Esophagus muscularis mucosa (tissue), 4 donors: ENCODE measurements at regions not wholly inside any gene's neighbourhood (a gene's known extent, or its start where the extent isn't known, plus 50 kb on each side); places are given as distances from the start of the nearest gene placed in this dataset.

Experiments used
- EP300 ChIP-seq: sonication (generic); formaldehyde crosslinking; IDR thresholded peaks from one replicate; pipeline ENCODE4 v1.6.1; 2017; ENCODE audit warnings: antibody characterized with exemption
- POLR2A ChIP-seq: fragments of 450-650 bp; IDR thresholded peaks from one replicate; pipeline ENCODE4 v1.6.1; 2017; ENCODE audit warnings: antibody characterized with exemption, moderate library complexity, mild to moderate bottlenecking, low read depth
- POLR2AphosphoS5 ChIP-seq, 2 donors: sonication (generic); formaldehyde crosslinking; IDR thresholded peaks; one replicate each; pipeline ENCODE4 v1.6.1; 2017; ENCODE audit warnings: antibody characterized with exemption in 2 of 2
- TF ChIP-seq, protein P1 (sequence below), 3 experiments: fragments of 200-600 bp in 2 of 3; fragments of 450-650 bp in 1 of 3; sonication (generic) in 2 of 3; IDR thresholded peaks; one replicate each; pipeline ENCODE4 v1.5.1; 2017 to 2019; ENCODE audit warnings: antibody characterized with exemption in 3 of 3, mild to moderate bottlenecking in 2 of 3, moderate library complexity in 1 of 3

DNA sequence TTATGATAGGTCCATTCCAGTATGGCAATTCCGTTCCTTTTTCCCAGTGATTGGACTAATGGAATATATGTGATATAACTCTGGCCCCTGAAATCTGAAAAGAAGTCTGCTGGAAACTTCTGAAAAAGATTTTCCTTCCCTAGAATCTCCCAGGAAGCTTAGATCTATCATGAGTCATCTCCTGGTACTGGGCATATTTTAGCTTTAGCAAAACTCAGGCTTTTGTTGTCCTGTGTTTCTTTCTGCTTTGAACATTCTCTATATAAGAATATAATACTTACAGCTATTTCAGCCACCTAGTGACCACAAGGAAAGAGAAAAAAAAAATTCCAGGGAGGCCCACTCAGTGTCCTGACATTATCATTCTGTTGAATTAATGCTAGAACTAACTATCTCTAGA is 597.2 kb upstream of the GRIA3 start:
- no peak for TF ChIP-seq POLR2AphosphoS5 (IDR thresholded peaks at IDR 0.05)
- TF ChIP-seq, protein P1, sequence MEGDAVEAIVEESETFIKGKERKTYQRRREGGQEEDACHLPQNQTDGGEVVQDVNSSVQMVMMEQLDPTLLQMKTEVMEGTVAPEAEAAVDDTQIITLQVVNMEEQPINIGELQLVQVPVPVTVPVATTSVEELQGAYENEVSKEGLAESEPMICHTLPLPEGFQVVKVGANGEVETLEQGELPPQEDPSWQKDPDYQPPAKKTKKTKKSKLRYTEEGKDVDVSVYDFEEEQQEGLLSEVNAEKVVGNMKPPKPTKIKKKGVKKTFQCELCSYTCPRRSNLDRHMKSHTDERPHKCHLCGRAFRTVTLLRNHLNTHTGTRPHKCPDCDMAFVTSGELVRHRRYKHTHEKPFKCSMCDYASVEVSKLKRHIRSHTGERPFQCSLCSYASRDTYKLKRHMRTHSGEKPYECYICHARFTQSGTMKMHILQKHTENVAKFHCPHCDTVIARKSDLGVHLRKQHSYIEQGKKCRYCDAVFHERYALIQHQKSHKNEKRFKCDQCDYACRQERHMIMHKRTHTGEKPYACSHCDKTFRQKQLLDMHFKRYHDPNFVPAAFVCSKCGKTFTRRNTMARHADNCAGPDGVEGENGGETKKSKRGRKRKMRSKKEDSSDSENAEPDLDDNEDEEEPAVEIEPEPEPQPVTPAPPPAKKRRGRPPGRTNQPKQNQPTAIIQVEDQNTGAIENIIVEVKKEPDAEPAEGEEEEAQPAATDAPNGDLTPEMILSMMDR (IDR thresholded peaks at IDR 0.05), result no peak
- TF ChIP-seq EP300, result no peak
- TF ChIP-seq POLR2A, result no peak
